ENCODE measurements at regions not wholly inside any gene's neighbourhood (a gene's known extent, or its start where the extent isn't known, plus 50 kb on each side); places are given as distances from the start of the nearest gene placed in this dataset.

- TF ChIP-seq CTCF (IDR thresholded peaks at IDR 0.05; ENCODE audit: control extremely low read depth in 1 of 3, insufficient read depth in 1 of 3, low read depth in 1 of 3, low read length in 3 of 3) = no peak
- TF ChIP-seq RFX5 (IDR thresholded peaks at IDR 0.05; ENCODE audit: borderline replicate concordance, low read depth, low read length) = no peak
- TF ChIP-seq E2F6 (IDR thresholded peaks at IDR 0.05) = no peak
- TF ChIP-seq CBX5 (IDR thresholded peaks at IDR 0.05; ENCODE audit: low read depth, low read length) = no peak
- no peak for TF ChIP-seq SUZ12 (IDR thresholded peaks at IDR 0.05; ENCODE audit: low read length)
- TF ChIP-seq MAX (IDR thresholded peaks at IDR 0.05) = no peak
These were observed 56.5 kb upstream of the C1orf53 start (continued) for GRCh38 chr1:197845886-197846285.

Measured in H1 (cell line).